ENCODE measurements at regions not wholly inside any gene's neighbourhood (a gene's known extent, or its start where the extent isn't known, plus 50 kb on each side); places are given as distances from the start of the nearest gene placed in this dataset.

DNA sequence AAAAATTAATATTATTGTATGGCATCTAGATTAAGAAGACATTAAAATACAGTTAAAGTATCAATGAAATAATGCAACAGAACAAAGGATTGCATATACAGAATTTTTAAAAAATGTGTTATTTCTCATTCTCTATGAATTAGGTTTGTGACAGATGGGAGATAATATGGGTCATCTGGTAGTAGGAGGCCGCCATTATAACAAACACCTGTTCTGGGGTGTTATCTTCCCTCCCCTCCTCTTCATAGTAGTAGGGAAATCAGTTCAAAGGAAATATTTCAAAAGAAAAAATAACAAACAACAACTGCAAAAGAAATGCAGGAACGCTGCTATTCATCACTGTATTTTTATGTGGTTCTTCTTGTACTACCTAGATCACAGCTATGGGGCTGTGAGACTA is 187.0 kb upstream of the ATP2B1 start:
- peak; percentile 8 for DNase-seq

- DNase-seq: no peak
These were observed 186.5 kb upstream of the ATP2B1 start for GRCh38 chr12:89895101-89895500.

DNA sequence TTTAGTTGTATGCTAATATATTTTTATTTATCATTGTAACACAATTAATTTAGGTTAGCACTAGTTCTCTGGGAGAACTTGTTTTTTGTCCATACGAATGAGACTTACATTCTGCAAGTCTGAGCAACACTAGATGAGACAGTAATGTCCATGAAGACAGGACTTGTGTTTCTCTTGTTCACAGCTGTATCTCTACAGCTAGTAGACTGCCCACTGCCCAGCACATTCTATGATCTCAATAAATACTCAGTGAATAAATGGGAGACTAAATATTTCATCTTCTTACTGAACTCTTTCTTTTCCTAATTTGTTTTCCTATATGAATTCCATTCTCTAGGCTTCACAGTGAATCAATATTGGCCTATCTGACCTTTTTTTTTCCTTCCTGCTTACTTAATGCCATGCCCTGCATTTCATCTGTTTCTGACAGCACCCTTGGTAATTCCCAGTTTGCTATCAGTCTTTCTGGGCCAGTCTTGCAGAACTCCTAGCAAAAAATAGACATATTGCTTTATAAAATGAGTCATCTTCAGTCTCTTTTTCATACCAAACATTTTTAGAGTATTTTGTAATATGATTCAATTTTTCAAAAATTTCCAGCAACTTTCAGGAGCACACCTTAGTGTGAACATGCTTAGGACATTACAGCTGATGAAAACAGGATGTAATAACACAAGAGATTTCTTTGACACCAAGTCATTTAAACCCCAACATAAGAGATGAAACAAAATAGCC is 185.5 kb upstream of the ATP2B1 start:
- no peak for DNase-seq

DNA sequence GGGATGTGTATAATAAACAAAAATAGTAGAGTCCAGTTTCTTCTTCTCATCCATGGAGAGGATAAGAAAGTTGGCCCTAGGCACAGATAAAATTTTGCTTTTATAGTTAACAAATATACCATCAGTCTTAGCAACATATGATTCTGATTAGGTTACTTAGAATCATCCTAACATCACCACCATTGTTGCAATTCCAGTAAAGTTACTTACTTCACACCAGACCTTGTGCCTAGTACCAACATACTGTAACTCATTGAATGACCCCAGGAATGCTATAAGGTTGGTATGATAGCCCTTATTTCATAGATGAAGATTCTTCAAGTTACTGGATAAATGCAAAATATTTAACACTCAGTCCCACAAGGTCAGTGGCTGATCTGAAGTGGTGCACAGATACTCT is 183.8 kb upstream of the ATP2B1 start:
- DNase-seq: no peak

DNA sequence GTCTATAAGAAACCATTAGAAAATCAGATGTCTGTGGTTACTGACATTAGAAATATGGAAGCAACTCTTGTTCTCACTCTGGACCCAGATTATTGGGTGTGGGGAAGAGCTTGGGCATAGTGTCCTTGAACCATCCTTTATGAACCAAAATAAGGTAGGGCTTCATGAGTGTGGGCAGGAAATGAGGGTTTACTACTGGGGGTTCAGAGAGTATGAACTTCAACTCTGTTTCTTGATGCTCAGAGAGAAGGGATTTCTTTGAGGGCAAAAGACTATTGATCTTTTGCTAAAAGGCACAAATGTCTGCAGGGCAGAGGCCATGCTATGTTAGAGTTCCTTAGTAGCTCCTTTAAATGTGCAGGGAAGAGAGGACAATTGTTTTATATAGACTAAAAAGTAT is 183.3 kb upstream of the ATP2B1 start:
- no peak for DNase-seq

DNA sequence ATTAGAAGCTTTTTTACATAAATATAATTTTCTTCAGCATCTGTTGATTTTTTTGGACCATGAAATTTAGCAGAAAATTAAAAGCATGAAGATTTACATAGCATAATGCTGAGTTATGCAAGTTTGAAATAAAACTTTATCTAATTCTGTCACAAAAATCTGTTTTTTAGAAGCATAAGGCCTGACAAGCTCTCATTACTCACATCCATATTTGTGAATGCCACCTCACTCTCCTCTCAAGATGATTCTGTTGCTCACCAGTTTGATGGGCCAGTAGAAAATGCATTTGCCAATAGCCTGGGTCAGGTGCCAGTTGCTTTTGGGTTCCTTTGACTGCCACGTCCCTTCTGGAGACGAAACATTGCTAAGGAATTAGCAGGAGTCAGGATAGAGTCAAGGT is 181.5 kb upstream of the ATP2B1 start:
- no peak for DNase-seq

GRCh38 chr12:89889062-89889461 is 180.4 kb upstream of the ATP2B1 start:
- no peak for DNase-seq

GRCh38 chr12:89884952-89885351 is 176.3 kb upstream of the ATP2B1 start:
- peak; percentile 38 for DNase-seq

- DNase-seq: peak; percentile 45
These were observed 175.8 kb upstream of the ATP2B1 start for GRCh38 chr12:89884416-89884898.

GRCh38 chr12:89883630-89884389 is 175.2 kb upstream of the ATP2B1 start:
- peak; percentile 45 for DNase-seq

DNA sequence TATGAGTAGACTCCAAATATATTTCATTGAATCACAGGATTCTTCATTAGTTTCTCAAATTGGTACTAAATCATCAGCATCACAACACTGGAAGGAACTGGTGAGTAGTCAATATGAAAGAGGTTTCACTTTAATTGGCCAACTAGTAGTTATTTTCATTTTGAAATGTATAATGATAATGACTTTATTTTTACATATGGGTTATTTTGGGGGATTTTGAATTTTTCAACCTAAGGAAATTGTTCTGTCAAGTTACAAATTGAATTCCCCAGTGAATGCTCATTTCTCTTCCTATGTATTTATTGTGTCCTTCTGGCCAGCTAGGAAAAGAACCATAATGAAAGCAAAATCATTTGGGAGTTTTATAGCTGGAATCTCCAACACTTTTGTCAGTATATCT is 174.2 kb upstream of the ATP2B1 start:
- no peak for DNase-seq

- DNase-seq: no peak
These were observed 173.4 kb upstream of the ATP2B1 start for GRCh38 chr12:89882050-89882449.

DNA sequence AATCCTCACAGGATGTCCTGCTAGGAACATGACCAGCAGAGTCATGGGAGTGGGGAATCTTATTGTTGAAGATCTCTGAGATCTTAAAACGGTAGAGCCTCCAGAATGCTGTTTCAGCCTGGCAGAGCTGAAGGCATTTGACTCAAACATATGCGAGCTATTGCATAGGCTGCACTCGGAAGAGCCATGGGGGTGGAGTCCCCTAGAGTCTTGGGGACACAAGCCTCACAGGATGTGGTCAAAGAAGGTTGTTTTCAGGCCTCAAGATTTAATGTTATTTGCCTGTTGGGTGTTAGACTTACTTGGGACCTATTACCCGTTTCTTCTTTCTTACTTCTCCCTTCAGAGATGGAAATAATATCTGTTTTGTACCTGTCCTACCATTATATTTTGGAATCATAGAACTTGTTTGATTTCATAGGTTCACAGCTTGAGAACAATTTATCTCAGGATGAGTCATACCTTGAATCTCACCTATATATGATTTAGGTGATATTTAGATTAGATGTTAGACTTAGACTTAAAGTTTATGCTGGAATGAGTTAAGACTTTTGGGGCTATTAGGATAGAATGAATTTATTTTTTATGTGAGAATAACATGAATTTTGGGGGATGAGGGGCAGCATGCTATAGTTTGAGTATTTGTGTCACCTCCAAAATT is 172.2 kb upstream of the ATP2B1 start:
- DNase-seq: no peak

- DNase-seq: no peak
These were observed 171.1 kb upstream of the ATP2B1 start for GRCh38 chr12:89879766-89880165.

DNA sequence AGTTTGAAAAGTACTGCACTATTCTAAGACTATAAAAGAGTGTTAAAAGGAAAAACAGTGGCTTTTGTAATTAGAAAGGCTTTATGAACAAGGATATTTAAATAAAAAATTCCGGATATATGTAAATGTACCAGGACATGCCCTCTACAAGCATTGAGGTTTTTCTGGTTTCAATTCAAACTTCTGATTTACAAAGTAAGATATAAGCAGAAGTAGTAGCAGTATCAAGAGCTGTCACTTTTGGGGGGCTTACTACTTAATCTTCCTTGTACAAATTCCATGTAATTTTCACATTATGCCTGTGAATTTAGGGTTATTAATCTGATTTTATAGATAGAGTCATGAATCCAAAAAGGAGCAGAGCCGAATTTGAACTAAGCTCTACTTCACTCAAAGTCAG is 170.3 kb upstream of the ATP2B1 start:
- DNase-seq: no peak

- DNase-seq: no peak
These were observed 169.7 kb upstream of the ATP2B1 start for GRCh38 chr12:89878327-89878726.

- no peak for DNase-seq
These were observed 169.0 kb upstream of the ATP2B1 start for GRCh38 chr12:89877671-89878070.

- no peak for DNase-seq
These were observed 168.5 kb upstream of the ATP2B1 start for GRCh38 chr12:89877136-89877535.

DNA sequence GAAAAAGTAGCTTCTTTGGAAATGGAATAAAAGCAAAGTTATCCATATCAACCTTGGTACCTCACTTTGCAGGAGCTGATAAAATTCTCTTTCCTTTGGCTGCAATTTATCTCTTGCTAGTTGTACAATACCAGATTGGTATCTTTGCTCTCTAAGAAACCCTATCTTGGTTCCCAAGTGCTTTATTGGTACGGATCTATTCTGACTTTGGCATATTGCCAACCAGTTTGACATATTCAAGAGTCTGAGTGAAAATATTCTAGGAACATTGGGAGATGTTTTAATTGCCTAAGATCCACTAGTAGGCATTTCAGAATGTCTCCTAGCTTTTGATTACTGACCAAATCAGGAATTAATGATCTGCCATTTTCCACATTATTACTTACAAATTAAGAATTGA is 167.2 kb upstream of the ATP2B1 start:
- no peak for DNase-seq

DNA sequence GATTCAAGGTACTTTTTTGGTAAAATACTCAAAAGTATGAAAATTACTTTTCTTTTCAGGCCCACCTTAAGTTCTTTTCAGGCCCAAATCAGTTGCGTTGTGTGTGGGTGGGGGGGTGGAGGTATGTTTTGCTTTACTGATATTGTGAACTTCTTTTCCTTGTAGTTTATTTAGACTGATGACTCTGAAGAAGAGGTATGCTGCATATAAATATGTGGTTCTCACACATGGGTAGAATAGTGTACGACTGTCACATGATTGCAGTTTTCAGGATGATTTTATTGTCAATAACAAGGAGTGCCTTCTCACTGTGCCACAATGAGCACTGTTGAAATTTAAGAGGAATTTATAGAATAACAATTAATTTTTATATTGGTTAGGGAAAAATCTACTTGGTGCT is 166.6 kb upstream of the ATP2B1 start:
- DNase-seq: no peak

- no peak for DNase-seq
These were observed 165.5 kb upstream of the ATP2B1 start for GRCh38 chr12:89874146-89874545.

DNA sequence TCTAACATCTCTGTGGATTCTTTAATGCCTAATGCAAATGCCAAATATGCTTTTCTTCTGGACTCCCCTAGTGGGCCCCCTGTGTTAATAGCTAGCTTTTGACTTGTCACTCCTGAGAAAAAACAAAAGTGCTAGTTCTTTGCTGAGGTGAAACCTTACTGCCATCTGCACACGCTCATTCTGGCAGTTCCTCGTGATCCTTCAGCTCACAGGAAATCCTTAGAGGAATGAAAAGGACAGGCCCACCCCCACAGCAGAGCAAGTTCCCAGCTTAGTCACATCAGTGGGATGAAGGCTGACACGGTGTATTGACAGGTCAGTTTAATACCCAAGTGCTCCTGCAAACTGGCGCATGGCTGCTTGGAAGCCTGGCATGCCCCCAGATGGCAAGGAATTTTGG is 165.1 kb upstream of the ATP2B1 start:
- no peak for DNase-seq

- no peak for DNase-seq
These were observed 164.4 kb upstream of the ATP2B1 start for GRCh38 chr12:89872922-89873630.

Measured in NCI-H524 treated with DMSO at 0.1 percent for 48 hours (cell line).